SH-SY5Y (cell line): ENCODE measurements at regions not wholly inside any gene's neighbourhood (a gene's known extent, or its start where the extent isn't known, plus 50 kb on each side); places are given as distances from the start of the nearest gene placed in this dataset.

Experiments used
- GATA2 ChIP-seq: IDR thresholded peaks from 2 replicates; pipeline ENCODE4 v1.6.1; 2011; ENCODE audit warnings: mild to moderate bottlenecking, low read depth, low read length
- GATA3 ChIP-seq: IDR thresholded peaks from 2 replicates; pipeline ENCODE4 v1.6.1; 2011; ENCODE audit warnings: low read depth, mild to moderate bottlenecking, low read length, moderate library complexity

DNA sequence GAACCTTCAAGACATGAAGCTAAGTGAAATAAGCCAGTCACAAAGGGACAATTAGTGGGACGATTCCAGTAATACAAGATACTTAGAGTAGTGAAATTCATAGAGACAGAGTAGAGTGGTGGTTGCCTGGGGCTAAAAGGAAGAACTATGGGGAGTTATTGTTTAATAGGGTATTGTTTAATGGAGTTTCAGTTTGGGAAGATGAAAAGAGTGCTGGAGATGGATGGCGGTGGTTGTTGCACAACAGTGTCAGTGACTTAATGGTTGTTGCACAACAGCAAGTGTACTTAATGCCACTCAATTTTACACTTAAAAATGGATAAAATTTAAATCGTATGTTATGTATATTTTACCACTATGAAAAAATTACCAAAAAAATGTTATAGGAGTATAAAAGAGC lies 209.7 kb upstream of the TENT5A start:
- no peak for TF ChIP-seq GATA2
- no peak for TF ChIP-seq GATA3
